CD4-positive, alpha-beta T cell treated with Interleukin-17A for 4 hours (primary cell): ENCODE measurements at regions not wholly inside any gene's neighbourhood (a gene's known extent, or its start where the extent isn't known, plus 50 kb on each side); places are given as distances from the start of the nearest gene placed in this dataset.

Source experiments
- DNase-seq: peaks from one replicate; pipeline ENCODE4 v3.0.0-alpha.2; 2020; ENCODE audit warnings: mixed read lengths

DNA sequence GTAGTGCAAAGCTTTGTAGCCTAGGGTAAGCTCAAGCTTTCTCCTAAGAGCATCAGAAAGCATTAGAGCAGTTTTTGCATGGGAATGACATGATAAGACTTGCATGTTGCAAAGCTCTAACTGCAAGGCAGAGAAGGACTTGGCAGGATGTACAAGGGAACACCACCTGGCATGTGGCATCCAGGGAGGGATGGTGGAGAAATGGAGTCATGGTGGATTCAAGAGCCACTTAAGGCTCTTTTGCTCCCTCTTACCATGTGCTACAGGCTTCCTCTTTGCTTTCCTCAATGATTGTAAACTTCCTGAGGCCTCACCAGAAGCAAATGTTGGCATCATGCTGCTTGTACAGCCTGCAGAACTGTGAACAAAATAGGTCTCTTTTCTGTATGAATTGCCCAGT, 266.0 kb downstream of the GLI2 start:
- DNase-seq = no peak

DNA sequence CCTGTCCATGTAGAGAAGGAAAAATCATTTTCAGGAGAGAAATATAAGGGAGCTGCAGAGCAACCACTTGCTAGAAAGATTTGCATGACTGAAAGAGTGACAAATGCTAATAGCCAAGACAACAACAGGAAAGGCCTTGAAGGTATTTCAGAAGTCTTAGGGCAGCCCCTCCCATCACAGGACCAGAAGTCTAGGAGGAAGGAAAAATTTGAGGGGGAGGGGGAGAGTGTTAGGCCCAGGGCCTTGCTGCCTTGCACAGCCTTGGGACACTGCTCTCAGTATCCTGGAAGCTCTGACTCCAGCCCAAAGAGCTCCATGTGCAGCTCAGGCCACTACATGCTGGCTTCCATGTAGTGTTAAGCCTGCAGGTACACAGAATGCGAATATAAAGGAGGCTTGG, 266.9 kb downstream of the GLI2 start:
- no peak for DNase-seq

DNA sequence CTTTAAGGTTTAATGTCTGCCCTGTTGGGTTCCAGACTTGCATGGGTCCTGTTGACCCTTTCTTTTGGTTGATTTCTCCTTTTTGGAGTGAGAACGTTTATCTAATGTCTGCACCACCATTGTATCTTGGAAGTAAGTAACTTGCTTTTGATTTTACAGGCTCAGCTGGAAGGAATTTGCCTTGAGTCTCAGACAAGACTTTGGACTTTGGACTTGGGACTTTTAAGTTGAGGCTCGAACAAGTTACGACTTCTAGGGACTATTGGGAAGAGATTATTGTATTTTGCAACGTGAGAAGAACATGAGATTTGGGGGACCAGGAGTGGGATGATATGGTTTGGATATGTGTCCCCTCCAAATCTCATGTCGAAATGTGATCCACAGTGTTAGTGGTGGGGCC, 267.7 kb downstream of the GLI2 start:
- no peak for DNase-seq

DNA sequence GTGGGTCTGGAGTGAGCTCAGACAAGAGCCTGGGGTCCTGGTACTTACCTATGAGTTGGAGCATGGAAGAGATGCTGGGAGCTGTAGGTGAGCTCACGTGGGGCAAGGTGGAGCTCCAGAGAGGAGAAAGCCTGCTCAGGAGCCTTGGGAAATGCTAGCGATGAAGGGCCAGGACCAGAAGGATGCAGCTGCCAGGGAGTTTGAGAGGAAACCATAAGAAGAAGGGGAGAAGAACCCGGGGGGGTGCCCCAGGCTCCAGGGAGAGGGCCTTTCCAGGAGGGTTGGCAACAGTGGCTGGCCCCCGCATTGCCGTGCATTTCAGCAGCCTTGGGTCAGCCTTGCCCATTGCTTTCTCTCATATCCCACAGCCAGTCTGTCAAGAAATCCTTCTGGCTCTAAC, 268.7 kb downstream of the GLI2 start:
- no peak for DNase-seq

DNA sequence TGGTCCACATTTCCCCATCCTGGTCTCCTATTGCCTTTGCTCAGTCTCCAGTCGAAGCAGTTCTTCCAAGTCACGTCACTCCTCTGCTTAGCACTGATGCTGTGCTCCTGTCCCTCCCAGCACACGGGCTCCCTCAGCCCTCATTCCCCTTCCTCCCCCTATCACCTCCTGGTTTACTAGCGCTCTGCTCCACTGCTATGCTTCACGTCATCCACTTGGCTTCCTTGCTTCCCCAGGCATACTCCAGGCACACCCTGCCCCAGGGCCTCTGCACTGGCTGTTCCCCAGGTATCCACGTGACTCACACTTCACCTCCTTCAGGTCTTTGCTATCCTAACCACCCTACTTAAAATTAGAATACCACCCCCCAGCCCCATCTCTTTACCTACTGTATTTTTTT, 269.3 kb downstream of the GLI2 start:
- DNase-seq = no peak

DNA sequence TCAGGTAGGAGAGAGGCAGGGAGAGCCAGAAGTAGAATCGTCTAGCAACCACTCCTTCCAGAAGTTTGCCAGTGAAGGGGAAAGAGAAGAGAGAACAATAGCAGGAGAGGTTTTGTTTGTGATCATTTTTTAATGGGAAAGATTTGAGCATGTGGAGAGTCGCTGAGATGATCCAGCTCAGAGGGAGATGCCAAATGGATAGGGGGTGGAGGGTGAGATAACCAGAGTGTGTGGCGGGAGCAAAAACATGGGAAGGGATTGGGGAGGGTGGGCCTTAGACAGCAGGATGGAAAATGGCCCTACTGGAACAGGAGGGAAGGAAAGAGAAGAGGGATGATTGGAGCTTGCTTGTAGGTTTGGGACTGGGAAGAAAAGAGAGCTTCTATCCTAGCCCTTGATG, 269.8 kb downstream of the GLI2 start:
- no peak for DNase-seq

DNA sequence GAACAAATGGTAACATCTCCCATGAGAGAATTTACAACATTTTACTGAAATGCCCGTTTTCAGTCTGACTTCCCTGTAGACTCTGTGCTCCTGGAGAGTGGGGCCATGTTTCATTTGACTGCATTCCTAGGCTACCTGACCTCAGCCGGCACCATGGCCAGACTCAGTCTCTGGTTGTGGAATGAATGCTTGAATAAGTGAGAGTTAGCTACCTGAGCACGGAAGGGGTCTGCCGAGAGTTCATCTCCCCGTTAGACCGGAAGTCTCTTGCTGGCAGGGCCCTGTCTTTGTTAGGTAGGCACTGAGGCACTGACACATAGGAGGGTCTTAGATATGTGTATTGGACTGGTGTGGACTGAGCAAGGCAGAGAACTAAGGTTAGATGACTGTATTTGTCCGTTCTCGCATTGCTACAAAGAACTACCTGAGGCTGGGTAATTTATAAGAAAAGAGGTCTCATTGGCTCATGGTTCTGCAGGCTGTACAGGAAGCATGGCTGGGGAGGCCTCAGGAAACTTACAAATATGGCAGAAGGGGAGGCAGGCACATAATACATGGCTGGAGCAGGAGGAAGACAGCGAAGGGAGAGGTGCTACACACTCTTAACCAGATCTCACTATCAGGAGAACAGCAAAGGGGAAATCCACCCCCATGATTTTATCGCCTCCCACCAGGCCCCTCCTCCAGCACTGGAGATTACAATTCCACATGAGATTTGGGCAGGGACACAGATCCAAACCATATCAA, 271.2 kb downstream of the GLI2 start:
- no peak for DNase-seq

DNA sequence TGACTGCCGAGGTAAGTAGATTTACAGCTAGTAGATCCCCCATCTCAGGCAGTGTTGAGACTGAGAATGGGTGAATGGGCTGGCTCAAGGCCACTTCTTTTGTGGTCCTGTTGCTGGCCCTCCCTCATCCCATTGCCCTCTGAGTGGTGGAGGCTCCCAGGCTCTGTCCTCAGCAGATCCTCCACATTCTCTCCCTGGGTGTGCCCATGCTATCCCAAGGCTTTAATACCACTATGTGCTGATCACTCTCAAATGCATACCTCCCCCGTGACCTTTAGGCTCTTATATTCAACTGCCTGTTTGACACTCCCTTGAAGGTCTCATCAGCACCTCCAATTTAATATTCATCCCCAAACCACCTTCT, 271.8 kb downstream of the GLI2 start:
- DNase-seq = no peak

DNA sequence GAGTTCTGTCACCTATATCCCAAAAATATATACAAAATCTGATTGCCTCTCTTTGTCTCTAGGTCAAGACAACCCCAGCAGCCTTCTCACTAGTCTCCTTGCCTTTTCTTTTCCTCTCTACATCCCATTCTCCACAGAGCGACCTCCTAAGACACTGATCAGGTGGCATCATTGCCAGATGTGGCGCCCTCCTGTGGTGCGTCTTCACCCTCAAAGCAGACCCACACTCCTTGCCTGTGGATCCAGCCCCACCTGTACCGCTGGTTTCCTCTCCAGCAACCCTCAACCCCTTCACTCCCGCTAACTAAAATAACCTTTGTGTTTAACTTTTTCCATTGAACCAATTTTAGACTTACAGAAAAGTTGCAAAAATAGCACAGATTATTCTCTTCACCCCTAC, 273.3 kb downstream of the GLI2 start:
- DNase-seq = no peak

DNA sequence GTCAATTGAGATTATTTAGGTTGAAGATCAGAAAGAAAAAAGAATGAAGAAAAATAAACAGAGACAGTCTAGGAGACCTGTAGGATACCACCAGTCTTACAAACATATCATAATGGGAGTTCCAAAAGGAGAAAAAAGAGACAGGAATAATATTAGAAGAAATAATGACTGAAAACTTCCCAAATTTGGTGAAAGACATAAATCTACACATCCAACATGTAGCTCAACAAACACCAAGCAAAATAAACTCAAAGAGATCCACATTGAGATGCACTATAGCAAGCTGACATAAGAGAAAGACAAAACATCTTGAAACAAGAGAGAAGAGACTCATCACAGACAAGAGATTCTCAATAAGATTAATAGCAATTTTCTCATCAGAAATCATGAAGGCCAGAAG, 274.0 kb downstream of the TFCP2L1 start:
- DNase-seq = no peak

DNA sequence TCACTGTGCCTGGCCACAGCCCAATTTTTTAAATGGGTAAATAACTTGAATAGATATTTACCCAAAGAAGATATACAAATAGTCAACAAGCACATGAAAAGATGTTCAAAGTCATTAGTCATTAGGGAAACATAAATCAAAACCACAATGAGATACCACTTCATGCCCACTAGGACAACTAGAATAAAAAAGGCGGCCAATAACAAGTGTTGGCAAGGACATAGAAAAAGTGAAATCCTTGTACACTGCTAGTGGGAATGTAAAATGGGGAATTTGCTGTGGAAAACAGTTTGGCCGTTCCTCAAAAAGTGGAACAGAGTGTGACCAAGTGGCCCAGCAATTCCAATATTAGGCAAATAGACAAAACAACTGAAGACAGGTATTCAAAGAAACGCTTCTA, 270.1 kb downstream of the TFCP2L1 start:
- DNase-seq = no peak

DNA sequence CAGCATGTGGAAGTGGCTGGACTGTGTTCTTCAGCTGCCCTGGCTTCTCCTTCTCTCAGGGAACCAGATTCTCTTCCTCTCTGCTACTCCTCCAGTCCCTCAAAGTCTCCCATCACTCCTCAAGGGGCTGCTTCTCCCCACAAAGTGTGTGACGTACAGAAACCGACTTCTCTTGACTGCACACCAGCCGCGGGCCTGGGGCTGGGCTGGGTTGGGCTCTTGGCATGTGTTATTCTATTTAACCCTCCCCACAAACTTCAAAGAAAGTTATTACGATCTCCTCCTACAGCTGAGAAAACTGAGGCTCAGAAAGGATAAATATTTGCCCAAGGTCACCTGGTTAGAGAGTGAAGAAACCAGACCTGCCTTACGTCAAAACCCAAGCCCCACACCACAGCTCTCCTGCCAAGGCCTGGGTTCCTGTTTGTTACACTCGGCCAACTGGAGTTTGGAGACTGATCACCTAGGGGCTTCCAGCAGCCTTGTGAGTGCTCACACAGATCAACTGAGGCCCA, 269.0 kb downstream of the TFCP2L1 start:
- no peak for DNase-seq

DNA sequence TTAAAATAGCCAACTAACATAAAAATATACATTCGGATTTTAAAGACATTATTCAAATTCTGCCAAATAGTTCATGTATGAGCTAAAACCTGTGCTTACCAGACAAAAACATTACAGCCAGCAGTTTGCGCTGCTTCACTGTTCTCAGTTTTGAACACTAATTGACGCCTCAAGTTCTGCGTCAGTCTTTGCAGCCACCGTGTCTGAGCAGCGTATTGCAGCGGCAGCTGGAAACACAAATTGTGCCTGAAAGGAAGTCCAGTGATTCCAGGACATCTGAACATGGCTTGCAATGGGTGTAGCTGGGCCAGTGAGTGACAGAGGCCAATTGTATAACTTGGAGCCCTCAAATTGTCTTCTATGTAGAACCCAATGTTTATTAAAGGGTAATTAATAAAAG, 267.6 kb downstream of the TFCP2L1 start:
- DNase-seq = no peak

DNA sequence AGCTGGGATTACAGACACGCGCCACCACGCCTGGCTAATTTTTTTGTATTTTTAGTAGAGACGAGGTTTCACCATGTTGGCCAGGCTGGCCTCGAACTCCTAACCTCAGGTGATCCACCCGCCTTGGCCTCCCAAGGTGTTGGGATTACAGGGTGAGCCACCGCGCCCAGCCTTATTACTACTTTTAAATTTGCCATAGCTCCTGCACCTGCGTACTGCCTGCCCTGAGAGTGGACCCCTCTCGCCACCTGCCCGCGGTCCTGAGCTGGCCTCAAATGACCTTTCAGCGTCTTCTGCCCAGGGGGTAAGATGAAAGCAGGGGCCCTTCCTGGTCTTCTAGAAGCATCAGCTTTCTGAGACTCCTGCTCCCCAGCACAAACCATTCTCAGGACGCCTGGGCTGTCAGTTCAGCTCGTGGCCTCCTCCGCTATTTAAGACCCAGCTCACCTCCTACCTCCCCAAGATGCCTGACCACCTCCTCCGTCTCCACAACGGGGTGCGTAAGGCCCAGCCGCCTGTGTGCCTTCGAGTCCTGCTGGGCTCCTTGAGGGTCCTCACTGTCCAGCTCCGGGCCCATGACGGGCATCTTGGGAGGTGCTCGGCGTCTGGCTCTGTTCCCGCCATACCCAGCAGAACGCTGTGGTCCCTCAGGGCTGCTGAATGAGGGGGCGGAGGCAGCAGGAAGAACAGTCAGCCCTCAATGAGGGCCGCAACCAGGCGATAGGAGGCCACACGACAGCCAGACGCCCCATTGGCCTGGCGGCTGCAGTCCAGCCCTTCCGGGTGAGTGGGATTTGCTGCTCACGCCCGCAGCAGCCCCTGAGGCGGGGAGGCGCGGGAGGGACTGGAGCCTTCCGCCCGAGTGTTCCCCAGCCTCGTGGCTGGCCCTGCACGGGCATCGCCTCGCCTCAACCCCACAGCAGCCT, 266.6 kb downstream of the TFCP2L1 start:
- DNase-seq = no peak

DNA sequence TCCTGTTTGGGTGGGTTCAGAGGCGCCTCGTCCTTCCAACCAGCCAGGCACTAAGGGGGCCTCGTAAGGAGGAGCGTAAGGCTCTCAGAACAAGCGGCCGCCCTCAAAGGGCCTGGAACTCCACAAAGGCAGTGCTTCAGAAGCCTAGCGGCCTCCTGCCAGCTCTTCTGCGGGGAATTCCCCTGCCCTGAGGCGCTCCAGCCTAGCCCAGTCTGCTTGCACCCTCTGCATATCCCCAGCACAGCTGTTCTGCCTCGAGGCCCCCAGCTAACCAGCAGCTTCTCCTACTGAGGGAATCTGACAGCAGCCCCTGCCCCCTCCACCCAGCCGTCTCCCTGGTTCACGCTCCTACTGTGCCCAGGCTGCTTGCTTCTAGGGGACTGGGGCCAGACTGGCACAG, 265.9 kb downstream of the TFCP2L1 start:
- no peak for DNase-seq

DNA sequence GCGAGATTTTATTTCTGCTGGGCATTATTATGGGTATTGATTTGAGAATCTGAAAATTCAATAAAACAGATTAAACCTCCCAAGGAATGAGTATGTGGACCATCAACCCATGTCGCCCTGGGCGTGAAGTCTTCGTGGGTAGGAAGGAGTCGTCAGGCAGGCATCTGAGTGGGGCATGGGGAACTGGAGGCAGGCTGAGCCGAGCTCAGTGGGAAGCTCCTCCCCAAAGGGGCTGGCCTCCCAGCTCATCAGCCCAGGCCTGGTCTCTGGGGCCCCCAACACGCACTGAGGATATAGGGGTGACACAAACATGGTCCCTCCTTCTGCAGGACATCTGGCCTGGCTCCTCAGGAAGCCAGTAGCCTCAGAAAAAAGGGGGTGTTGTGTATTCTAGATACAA, 265.2 kb downstream of the TFCP2L1 start:
- DNase-seq = no peak

DNA sequence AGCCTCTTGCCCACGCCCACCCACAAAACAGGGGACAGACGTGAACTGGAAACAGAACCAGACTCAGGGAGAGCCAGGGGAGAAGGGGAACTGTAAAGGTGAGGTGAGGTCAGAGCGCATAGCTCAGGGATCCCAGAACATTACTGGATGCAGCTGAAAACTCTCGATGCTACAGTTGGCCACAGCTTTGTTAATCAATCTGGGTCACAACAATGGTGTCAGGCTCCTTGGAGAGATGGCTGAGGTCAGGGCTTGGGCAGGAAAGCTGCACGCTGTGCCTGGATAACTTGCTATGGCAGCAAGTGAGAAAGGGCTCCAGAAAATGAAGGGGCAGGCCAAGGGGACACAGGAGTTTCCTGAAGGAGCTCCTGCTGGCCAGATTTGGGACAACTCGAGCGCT, 263.3 kb downstream of the TFCP2L1 start:
- no peak for DNase-seq

DNA sequence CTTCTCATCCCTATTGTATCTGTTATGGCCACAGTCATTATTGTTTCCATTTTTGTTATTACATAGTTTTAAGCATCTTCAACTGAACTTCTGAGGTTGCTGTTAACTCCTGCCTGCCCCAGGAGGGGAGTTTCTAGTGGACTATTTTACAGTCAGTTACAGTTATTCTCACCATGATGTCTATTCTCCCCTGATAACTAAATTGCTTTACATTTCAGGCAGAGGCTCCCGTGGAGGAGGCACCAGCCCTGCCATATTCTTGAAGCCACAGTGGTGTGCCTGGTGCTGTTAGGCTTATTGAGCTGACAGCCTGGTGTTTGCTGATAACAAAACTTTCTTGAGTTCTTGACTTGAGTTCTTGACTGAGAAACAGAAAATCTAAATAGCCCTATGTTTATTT, 256.4 kb downstream of the TFCP2L1 start:
- no peak for DNase-seq

DNA sequence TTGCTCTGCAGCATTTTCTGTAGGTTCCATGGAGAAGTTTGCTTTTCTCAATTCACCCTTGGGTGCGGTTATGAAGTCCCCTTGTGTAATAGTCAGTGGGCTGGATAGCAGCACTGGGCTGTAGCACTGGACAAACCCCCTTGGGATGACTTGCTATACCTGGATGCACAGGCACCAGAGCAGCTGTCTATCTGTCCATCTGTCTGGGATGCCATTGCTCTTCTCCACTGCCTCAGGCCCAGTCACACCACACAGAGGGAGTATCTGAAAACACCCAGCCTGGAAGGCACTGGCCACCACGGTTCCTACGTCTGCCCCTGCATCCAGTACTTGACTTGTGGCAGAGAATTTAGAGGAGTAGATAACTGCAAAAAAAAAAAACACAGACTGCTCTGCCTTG, 254.5 kb downstream of the TFCP2L1 start:
- DNase-seq = no peak

DNA sequence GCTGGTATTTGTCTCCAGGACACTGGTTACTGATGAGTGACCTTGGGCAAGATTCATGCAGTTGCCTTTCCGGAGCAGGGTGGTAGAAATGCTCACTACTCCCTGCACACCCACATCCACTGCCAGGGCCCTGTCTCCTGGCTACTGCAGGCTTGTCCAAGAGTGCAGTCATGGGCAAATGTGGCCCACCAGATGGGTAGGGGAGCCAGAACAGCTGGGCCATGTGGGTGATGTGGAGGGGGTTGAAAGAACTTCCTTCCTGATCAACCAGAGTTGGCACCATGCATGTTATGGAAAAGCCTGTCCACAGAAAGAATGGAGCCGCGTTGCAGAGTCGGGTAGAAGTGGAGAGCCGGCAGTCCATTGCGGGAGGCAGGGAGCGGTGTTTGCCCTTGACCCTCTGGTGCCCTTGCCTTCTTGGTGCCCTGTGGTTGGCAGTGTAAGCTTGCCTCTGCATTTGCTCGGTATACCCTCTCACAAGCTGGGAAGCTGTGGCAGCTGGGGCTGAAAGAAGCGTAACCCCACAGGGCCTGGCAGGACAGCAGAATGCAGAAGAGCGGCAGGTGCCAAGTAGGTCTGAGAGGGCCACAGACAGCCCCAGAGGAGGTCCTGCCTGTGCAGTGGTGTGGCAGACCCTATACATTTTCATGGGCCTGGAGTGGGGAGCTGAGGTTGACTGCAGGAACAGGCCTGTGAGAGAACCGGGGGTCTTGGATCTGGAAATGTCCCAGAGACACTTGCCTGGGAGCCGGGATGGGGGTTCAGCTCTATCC, 253.2 kb downstream of the TFCP2L1 start:
- DNase-seq = no peak

DNA sequence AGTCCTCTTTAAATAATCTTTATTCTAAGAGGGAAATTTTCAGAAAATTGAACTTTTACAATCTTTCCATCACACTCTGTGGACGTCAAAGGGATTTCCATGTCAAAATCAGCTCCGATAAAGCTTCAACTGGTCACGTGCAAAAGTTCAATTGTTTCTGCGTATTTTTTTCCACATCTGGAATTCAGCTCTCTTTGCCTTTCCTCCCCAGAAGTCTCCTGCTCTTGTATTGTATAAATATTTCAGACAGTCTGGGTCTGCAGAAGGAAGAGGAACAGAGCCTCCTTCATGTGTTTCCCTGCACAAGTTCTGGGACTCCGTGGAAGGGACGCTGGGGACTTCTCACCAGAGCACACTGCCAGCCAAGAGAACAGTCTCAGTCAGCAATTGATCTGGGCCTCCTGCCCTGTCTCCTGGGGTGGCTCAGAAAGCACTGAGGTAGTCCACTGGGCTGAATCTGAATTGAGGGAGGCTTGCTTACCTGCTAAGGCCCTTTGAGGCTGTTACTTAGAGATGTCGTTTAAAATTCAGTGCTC, 251.5 kb downstream of the TFCP2L1 start:
- no peak for DNase-seq

DNA sequence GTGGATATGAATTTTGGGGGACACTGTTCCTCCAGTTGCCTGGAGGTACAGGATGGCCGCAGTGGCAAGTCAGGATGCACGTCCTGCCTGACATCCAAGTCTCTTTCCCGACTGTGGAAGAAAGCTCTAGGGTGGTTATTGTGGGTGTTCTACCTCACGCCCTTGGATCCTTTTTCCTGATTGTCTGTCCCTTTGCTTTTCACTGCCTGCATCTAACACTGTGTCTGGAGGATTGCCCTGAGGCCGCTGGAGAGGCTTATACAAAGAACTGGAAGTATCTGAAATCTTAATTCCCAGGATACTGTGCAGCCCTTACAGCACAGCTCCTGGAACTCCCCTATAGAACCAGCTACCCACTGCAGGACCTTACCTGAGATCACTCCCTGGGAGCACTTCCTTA, 250.5 kb downstream of the TFCP2L1 start:
- DNase-seq = no peak

DNA sequence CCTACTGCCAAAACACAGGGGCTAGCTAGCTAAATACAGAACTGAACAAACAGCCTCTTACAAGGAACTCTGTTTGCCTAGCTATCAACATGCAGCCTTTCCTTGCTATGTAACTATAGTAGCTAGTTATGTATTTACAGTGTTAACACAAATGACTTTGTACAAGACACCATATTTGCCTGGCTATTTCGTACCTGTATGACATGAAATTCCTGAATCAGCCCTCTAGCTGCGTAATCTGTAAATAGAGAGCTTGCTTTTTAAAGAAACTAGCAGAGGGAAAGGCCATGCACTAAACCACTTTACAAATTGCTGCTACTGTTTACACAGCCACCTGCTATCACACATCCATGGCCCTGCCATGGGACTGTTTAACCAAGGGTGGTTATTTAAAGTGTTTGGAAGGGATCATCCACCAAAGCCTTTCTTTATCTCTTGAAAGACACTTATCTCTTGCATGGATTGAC, 248.7 kb downstream of the TFCP2L1 start:
- DNase-seq = no peak
